Kidney tubule cell (primary cell): ENCODE measurements at regions not wholly inside any gene's neighbourhood (a gene's known extent, or its start where the extent isn't known, plus 50 kb on each side); places are given as distances from the start of the nearest gene placed in this dataset.

ENCODE experiments used
- DNase-seq: peaks from one replicate; pipeline ENCODE4 v3.0.0-alpha.2; 2018; ENCODE audit warnings: low spot score

DNA sequence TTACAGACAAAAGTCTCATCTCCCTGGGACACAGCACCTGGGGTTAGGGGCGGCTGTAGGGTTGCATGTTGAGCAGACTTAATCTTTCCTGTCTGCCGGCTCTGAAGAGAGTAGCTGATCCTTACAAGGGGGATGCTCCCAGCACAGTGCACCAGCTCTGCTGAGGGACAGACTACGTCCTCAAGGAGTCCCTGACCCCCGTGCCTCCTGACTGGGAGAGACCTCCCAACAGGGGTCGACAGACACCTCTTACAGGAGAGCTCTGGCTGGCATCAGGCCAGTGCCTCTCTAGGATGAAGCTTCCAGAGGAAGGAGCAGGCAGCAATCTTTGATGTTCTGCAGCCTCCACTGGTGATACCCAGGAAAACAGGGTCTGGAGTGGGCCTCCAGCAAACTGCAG lies 506.0 kb upstream of the FMR1 start:
- DNase-seq, result no peak

DNA sequence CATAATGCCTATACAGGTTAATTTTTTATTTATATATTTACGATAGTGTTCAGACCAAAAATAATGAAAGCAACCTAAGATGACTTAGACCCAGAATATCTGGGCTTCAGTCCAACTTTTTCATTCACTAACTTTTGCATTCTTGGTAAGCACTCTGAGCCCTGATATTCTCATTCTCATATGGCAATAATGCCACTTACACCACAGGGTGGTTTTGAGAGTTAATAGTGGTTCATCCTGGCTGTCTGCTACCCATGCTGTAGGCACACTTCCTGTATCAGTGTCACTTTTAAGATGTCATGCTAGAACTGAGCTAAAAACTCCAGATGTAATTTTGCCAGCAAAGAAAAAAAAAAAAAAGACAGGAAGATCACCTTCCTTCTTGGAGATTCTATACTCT lies 508.7 kb upstream of the FMR1 start:
- peak; percentile 14 for DNase-seq

DNA sequence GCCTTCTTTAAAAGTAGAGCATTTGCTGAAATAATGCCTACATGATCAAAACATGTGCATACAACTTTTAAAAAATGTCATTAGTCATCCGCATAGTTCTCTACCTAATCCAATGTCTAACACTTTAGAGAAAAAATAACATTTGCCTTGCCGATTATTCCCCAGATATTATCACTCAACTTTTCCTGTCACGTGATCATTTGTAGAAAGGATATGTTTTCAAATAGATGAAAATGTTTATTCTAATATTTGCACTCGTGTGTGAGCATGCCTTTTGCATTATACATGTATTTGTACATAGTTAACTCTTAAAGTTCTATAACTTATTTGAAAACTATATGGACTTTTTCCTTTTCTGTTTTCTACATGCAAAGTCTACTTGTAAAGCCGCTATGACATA lies 533.0 kb upstream of the FMR1 start:
- DNase-seq, result no peak

DNA sequence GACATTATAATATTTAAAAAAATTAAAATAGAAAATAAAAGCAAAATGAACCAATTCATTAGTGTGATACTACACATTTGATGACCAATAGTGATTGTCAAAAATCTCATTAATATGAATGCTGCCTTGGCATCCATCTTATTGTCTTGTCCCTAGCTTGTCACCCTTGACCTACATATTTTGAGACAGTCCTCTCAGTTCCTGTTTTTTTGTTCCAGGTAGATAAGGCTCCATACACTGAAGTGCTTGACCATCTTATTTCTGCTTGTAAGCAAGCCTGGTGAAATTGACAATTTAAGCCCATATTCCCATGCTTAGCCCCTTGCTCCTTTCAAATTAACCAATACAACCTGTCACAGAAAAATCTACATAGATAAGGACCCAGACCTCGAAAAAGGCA lies 534.0 kb upstream of the FMR1 start:
- no peak for DNase-seq

DNA sequence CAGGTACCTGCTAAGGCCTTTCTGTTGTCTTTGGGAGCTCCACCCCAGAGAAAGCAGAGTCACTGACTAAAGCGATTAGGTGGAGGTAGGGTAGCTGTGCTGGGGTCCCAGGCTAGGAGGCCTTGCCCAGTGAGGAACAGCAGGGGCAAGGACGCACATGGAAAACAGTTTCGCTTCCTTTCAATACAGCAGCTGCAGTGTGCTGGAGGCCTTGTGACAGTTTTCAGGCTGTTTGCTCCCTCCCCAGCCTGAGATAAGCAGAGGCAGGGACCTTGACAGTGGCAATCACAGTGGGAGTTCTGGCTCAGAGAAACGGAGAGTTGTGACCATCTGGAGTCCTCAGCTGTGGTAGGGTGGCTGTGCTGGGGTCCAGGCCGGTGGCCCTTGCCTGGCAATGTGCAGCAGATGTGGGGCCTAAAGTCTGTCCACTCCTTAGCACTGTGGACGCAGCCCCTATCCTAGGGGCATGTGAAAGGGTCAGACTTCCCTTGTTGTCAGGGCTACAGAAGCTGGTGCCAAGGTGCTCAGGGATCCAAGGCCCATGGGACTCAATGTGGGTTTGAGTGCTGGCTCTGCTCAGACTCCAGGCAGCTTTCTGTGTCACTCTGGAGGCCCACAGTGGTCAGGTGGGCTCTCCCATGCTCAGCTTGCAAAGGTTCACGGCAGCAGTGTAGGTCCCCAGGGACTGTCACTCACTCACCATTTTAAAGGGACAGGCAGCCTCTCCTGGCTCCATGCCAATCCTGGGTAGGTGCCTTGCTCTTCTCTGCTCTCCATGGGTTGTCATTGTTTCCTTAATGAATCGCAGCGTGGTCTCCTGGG lies 534.9 kb upstream of the FMR1 start:
- no peak for DNase-seq

DNA sequence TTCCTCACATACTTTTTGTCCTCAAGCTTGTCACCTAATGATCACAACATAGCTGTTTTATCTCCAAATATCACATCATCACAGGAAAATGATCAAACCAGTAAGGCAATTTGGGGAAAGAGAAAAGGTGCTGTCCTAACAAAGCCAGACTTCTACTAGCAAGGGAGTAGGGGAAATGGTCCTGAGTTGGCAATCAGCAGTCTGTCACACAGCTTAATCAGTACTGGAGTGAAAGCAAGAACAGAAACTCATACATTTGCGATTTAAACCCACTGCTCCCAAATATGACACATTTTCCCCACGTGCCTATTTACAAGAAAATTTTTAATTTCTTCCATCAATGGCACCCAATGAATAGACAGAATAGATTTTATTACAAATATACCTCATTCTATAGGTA lies 546.8 kb upstream of the FMR1 start:
- DNase-seq, result no peak

DNA sequence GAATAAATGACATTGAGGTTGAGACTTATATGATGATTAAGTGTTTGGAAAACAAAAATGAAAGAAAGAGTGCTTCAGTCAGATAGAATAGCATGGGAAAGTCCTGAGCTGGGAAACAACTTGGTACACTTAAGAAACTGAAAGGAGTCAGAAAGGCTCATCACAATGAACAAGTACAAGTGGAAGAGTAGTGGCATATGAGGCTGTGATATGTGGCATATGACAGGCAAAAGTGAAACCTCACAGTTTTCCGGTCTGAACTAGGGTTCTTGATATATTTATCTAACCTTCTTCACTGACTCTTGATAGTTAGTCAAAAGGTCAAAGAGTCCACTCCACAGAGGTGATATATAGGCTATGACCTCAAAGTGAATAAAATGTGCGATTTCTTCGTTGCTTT lies 537.1 kb upstream of the CXorf51A start:
- no peak for DNase-seq

DNA sequence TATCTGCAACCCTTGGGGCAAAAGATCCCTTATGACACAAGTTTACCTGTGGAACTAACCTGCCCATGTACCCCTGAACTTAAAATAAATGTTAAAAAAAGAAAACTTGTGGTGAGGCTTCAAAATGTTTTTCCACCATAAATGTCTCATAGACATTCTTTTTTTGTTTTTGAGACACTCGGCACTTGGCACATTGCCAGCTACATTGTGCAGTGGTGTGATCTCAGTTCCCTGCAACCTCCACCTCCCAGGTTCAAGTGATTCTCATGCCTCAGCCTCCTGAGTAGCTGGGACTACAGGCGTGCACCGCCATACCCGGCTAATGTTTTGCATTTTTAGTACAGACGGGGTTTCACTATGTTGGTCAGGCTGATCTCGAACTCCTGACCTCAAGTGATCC lies 528.9 kb upstream of the CXorf51A start:
- DNase-seq, result no peak

DNA sequence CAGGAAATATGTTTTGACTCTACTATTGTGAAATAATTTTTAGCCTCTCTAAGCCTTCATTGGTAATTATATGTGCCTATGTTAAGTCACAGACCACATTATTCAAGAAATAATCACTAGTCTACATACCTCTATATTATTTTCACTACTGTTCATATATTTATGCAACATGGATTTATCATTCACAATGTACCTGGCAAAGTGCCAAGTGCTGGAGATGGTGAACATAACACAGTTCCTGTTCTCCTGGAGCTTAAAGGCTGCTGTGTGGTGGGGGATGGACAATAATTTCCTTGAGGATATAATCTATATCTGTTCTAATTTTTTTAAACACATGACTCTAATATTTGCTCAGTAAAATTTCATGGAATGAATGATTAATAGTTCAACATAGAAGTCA lies 527.7 kb upstream of the CXorf51A start:
- no peak for DNase-seq

DNA sequence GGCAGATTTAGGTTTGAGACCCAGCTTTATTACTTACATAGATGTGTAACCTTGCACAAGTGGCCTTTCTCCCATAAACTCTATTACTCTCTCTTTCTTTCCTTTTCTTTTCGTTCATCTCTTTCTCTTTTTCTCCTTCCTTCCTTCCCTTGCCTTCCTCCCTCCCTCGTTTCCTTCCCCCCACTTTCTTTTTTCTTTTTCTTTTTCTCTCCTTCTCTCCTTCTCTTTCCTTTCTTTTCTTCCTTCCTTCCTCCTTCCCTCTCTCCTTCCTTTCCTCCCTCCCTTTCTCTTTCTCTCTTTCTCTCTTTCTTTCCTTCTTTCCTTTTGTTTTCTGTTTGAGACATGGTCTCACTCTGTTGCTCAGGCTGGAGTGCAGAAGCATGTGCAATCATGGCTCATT lies 526.4 kb upstream of the CXorf51A start:
- DNase-seq, result no peak

DNA sequence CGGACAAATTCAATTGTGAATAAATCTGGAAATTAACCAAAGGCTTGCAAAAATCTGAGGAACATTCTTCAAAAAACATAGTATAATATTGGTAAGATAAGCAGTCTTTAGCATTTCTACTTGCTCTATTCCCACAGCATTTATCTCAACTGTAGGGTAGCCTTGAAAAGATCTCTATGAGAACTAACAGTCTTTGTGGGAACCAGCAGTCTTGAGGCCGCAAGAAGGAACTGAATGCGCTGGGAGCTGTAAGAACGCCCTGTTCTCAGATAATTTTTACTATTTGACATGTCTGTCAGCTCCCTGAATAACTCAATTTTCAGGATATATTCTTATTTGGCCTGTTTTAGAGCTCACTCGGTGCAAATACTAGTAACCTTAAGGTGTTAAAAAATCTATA lies 519.3 kb upstream of the CXorf51A start:
- DNase-seq, result no peak

DNA sequence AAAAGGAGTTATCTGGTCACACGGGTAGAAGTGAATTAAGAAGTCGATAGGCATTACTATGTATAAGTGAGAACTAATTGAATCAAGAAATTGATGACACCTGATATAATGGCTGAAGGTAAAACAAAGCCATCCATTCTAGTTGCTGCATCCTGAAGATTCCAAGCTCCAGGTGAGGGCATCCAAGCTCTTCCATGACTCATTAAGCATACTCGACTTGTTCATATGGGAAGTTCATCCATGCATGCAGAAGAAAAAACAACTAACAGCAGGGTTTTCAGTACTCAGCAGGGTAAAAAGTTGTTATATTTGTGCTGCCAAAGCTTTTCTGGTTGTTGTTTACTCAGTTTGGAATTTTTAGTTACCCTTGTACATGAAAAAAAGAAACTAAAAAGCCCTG lies 508.0 kb upstream of the CXorf51A start:
- peak; percentile 60 for DNase-seq

DNA sequence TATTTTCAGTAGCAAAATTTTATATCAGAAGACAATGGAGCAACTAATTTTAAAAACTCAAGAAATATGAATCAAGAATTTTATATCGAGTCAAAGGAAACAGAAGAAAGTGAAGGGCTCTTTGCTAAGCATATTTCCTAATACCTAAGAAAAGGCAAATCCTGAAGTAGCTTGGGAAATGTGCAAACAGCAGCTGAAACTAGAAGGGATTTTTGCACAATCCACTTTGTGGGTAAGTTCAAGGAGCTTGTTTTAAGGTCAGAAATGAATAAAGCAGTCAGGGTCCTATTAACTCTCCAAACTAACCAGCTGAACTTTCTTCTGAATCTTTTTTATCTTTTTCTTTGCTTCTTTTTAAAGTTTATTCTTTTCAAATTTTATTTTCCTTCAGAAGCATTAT lies 500.9 kb upstream of the CXorf51A start:
- no peak for DNase-seq
